C4-2B (cell line): ENCODE measurements at regions not wholly inside any gene's neighbourhood (a gene's known extent, or its start where the extent isn't known, plus 50 kb on each side); places are given as distances from the start of the nearest gene placed in this dataset.

ENCODE experiments used
- H3K27ac ChIP-seq: fragments of 450-650 bp; 2 replicates; pipeline ENCODE4 v1.5.1; 2017
- ZFX ChIP-seq: fragments of 450-650 bp; IDR thresholded peaks from 2 replicates; pipeline ENCODE4 v1.6.1; 2017
- TF ChIP-seq, protein P1 (sequence below): fragments of 450-650 bp; conservative IDR thresholded peaks from 2 replicates; pipeline ENCODE4 v1.5.1; 2017; ENCODE audit warnings: mild to moderate bottlenecking

DNA sequence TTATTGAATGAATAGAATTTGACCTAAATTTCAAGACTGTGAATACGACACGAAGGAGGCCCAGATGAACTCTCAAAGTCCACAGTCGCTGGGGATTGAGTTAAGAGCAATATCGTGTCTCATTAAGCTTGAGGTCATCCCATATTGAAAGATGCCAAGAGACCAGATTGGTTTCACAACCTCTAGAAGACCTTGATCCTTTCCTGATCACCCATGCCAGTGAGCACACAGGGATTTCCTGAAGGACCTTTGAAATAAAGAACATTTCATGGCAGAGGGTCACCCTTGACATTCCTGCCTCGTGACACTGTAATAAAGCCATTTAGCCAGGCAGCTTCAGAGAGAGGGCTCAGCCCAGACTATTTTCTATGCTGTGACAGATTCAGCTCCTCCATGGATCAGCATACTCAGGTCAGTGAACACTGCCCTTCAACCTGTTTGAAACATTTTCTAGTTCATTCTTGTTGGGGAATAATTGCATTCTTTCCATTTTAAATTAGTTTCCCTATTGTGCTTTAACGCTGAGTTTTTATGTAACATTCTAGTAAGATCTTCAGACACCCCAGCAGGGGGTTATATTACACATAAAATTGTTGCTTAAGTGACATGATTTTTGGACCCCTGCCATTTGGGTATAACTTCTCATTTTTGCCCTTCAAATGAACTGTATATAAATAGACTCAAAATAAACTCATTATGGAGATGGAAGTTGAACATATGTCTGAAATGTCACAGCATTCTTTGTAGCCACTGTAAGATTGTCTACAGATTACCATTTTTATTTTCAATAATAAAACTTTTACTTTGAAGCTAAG is 213.2 kb downstream of the C12orf50 start:
- TF ChIP-seq, protein P1, sequence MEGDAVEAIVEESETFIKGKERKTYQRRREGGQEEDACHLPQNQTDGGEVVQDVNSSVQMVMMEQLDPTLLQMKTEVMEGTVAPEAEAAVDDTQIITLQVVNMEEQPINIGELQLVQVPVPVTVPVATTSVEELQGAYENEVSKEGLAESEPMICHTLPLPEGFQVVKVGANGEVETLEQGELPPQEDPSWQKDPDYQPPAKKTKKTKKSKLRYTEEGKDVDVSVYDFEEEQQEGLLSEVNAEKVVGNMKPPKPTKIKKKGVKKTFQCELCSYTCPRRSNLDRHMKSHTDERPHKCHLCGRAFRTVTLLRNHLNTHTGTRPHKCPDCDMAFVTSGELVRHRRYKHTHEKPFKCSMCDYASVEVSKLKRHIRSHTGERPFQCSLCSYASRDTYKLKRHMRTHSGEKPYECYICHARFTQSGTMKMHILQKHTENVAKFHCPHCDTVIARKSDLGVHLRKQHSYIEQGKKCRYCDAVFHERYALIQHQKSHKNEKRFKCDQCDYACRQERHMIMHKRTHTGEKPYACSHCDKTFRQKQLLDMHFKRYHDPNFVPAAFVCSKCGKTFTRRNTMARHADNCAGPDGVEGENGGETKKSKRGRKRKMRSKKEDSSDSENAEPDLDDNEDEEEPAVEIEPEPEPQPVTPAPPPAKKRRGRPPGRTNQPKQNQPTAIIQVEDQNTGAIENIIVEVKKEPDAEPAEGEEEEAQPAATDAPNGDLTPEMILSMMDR = no peak
- no peak for TF ChIP-seq ZFX
- H3K27ac ChIP-seq = no peak overlapping the region

DNA sequence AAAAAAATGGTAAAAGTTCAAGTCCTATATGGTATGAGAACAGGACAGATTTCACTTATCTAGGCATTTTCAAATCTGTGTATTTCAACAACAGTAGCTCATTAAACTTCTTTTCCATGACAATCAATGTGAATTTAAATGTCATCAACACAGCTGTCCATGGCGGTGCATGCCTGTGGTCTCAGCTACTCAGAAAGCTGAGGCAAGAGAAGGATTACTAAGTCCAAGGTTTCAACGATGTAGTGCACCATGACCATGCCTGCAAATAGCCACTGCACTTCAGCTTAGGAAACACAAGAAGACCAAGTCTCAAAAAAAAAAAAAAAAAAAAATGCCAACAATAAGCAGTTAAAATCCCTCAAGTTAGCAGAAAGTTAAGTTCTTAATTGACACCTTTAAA is 214.6 kb downstream of the C12orf50 start:
- H3K27ac ChIP-seq = no peak overlapping the region
- TF ChIP-seq, protein P1 = no peak
- TF ChIP-seq ZFX = no peak

DNA sequence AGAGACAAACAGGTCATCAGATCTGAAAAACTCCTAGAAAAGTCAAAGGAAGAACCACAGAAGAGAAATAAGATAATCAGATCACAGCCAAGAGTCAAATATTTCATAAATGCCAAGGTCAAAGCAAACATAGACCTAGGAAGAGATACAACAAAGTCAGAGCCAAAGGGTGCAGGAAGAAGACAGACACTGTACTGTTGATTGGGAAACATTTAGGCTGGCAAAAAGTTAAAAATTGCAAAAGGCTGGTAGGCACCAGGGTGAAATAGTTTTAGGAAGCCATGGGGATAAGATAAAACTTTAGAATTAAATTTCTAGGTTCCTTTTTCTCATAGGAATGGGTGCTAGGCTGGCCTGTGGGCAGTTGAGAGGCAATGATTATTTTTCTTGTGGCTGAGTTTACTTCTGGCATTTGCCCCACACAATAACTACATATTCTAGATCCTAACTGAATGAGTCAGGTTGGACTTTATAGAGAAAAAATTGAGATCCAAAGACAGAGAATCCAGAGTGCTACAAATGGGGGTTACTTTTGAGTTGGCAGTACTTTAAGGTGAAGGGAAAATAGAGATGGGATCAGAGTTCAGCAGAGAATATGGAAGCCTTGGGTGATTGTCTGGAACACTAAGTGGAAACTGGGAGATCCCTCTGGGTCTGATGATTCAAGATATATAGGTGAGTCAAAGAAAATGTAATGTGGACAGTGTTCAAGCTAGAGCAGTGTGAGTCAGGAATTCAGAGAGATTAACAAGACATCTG is 215.5 kb downstream of the C12orf50 start:
- TF ChIP-seq, protein P1 = no peak
- TF ChIP-seq ZFX = no peak
- H3K27ac ChIP-seq = no peak overlapping the region

DNA sequence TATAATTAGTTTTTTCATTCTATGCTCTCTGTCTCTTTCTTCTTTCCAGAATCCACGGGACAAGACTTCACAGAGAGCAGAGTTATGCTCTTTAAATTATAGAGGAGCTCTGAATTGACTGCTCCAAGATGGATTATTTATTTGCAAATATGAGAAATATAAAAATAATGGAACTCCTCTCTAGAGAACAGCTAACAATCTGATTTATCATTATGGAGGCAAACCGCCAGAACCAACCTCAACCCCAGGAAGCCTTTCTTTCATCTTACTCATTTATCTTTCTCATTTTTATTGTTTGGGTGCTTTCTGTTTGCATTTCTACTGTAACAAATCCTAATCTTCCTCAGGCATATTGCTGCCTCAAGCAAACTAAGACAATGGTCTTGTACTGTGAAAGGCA is 216.5 kb downstream of the C12orf50 start:
- no peak overlapping the region for H3K27ac ChIP-seq
- TF ChIP-seq ZFX = no peak
- TF ChIP-seq, protein P1 = no peak

DNA sequence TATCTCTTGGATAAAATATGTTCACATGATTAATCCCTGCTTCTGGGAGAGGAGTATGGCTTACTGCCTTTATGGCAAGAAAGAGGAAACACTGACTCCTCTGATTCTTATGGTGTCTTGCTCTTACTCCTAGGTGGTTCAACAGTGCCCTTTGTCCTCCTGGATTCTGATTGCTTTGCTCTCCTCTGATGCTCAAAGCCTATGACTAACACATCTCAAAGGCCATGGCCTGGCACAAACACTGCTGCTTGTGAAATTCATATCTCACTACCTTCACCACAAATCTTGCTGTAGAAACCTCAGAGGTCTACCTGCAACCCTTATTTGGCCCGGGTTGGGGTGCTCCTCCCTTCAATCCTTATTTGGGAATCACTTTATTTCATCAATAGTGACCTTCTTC is 217.2 kb downstream of the C12orf50 start:
- TF ChIP-seq ZFX = no peak
- TF ChIP-seq, protein P1 = no peak
- no peak overlapping the region for H3K27ac ChIP-seq

DNA sequence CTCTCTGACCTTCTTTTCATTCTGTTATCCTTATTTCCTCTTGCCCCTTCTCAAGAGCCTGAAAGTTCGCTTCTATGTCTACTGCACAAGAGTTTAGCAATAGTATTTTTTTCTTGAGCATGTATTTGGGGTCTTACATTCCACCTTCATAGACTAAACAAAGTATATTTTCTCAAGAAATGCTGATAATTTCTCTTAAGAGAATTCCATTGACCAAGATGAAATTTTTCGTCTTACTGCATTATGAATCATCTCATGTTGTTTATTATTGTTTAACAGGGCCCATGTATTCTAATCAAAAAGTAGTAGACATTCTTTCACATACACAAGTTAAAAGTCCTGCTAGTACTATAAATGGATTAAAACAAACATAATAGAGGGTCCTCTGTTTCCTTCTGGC is 219.3 kb downstream of the C12orf50 start:
- no peak overlapping the region for H3K27ac ChIP-seq
- no peak for TF ChIP-seq ZFX
- TF ChIP-seq, protein P1 = no peak

DNA sequence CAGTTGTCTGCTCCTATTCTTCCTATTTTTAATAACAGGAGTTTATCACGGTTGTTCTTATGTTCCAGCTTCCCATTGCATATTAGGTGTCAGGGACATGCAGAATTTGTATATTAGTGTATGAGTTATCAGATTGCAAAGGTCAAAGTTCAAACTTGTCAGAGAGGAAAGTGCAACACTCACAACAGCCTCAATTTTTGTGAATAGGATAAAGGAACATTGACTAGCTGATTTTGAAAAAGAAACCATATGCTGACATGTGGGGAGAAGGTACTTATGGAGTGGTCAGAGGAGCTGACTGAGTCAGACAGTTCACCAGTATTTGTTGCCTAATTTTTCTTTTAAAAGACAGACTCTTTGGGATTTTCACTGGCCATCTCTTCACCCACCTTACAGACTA is 222.1 kb downstream of the C12orf50 start:
- no peak for TF ChIP-seq ZFX
- TF ChIP-seq, protein P1 = no peak
- H3K27ac ChIP-seq = no peak overlapping the region
